Endothelial cell of umbilical vein (primary cell): ENCODE measurements at regions not wholly inside any gene's neighbourhood (a gene's known extent, or its start where the extent isn't known, plus 50 kb on each side); places are given as distances from the start of the nearest gene placed in this dataset.

Source experiments
- BruUV-seq: library from RNA; stranded (reverse); fragments of 400-500 nt; replicated peaks from 2 replicates; lab custom pipeline; 2021; lab: Mats Ljungman, UMichigan
- CTCF ChIA-PET: fragments of 300-600, 350-600 bp; sonication (Branson Sonifier 250); formaldehyde crosslinking; loops from one replicate; lab custom pipeline; 2021; ENCODE audit warnings: antibody characterized with exemption, inconsistent platforms; lab: Charles Lee
- POLR2A ChIA-PET: fragments of 300-600, 350-600 bp; sonication (Branson Sonifier 250); formaldehyde crosslinking; loops from one replicate; lab custom pipeline; 2021; ENCODE audit warnings: antibody characterized with exemption, inconsistent platforms; lab: Charles Lee
- DNase-seq: peaks from one replicate; pipeline ENCODE4 v3.0.0-alpha.2; 2011; ENCODE audit warnings: low read depth, low spot score
- FAIRE-seq: peaks from 2 replicates; lab custom pipeline; 2011; peaks lifted over from hg19 to GRCh38; lab: Jason Lieb, UNC
- H2AFZ ChIP-seq: 2 replicates; pipeline ENCODE4 v1.6.0; 2012; ENCODE audit warnings: low read depth, low read length, control low read depth, inconsistent platforms
- H3K27ac ChIP-seq: 2 replicates; pipeline ENCODE4 v1.5.1; 2011; ENCODE audit warnings: low read depth, mild to moderate bottlenecking, control low read depth, low read length, moderate library complexity; ENCODE audit not compliant: insufficient read depth
- H3K27me3 ChIP-seq, 2 experiments: 2 replicates each; pipeline versions ENCODE4 v1.6.0 to v1.6.1; 2011; ENCODE audit warnings: low read length in 2 of 2, mixed read lengths in 1 of 2; ENCODE audit not compliant: control insufficient read depth in 2 of 2, insufficient read depth in 2 of 2
- H3K36me3 ChIP-seq, 2 experiments: 2 replicates in 1 of 2; 3 replicates in 1 of 2; pipeline ENCODE4 v1.5.1; 2011; ENCODE audit warnings: low read length in 2 of 2, mild to moderate bottlenecking in 1 of 2, moderate library complexity in 1 of 2; ENCODE audit not compliant: control insufficient read depth in 2 of 2, insufficient read depth in 2 of 2; ENCODE audit errors: extremely low read depth in 1 of 2
- H3K4me1 ChIP-seq: 3 replicates; pipeline ENCODE4 v1.5.1; 2011; ENCODE audit warnings: mild to moderate bottlenecking, low read length; ENCODE audit not compliant: control insufficient read depth, insufficient read depth; ENCODE audit errors: extremely low read depth
- H3K4me2 ChIP-seq: 2 replicates; pipeline ENCODE4 v1.6.1; 2011; ENCODE audit warnings: low read length, control low read depth, mixed read lengths; ENCODE audit not compliant: insufficient read depth
- H3K4me3 ChIP-seq, 3 experiments: fragments of 200-600 bp in 1 of 3; sonication (generic), shearing (Covaris generic) in 1 of 3; replicated peaks in 1 of 3; 2 replicates each; pipeline ENCODE4 v1.5.1; 2011 to 2016; ENCODE audit warnings: control low read depth in 3 of 3, low read length in 3 of 3, mild to moderate bottlenecking in 2 of 3, inconsistent platforms in 1 of 3, low read depth in 1 of 3, moderate library complexity in 1 of 3; ENCODE audit not compliant: insufficient read depth in 1 of 3
- H3K79me2 ChIP-seq: 2 replicates; pipeline ENCODE4 v1.6.0; 2012; ENCODE audit warnings: low read length, inconsistent platforms; ENCODE audit not compliant: control insufficient read depth, insufficient read depth
- H3K9ac ChIP-seq: replicated peaks from 2 replicates; pipeline ENCODE3; 2011; ENCODE audit warnings: low read length, control low read depth; ENCODE audit not compliant: insufficient read depth; ENCODE audit errors: extremely low read depth
- H3K9me1 ChIP-seq: replicated peaks from 3 replicates; pipeline ENCODE4 v1.6.0; 2011; ENCODE audit warnings: mild to moderate bottlenecking, low read length; ENCODE audit not compliant: control insufficient read depth, insufficient read depth; ENCODE audit errors: extremely low read depth
- H3K9me3 ChIP-seq: replicated peaks from 2 replicates; pipeline ENCODE4 v1.5.1; 2012; ENCODE audit warnings: low read length, inconsistent platforms; ENCODE audit not compliant: control insufficient read depth, insufficient read depth
- H4K20me1 ChIP-seq: replicated peaks from 2 replicates; pipeline ENCODE3; 2011; ENCODE audit warnings: mild to moderate bottlenecking, low read length; ENCODE audit not compliant: control insufficient read depth, insufficient read depth; ENCODE audit errors: extremely low read depth
- CTCF ChIP-seq, 2 donors: IDR thresholded peaks; 1 replicate in 1 of 2; 2 replicates in 1 of 2; pipeline ENCODE4 v1.5.1; 2011; ENCODE audit warnings: low read length in 2 of 2, mild to moderate bottlenecking in 2 of 2, moderate library complexity in 2 of 2, control low read depth in 1 of 2, inconsistent platforms in 1 of 2, low read depth in 1 of 2; ENCODE audit not compliant: insufficient read depth in 1 of 2; ENCODE audit errors: extremely low read depth in 1 of 2
- EZH2 ChIP-seq: IDR thresholded peaks from 2 replicates; pipeline ENCODE4 v1.6.1; 2012; ENCODE audit warnings: borderline replicate concordance, low read depth, mild to moderate bottlenecking, moderate library complexity, low read length, inconsistent platforms; ENCODE audit not compliant: severe bottlenecking
- FOS ChIP-seq: IDR thresholded peaks from 2 replicates; pipeline ENCODE4 v1.6.1; 2011; ENCODE audit warnings: mild to moderate bottlenecking, low read length, moderate library complexity, borderline replicate concordance; ENCODE audit not compliant: insufficient read depth
- GATA2 ChIP-seq: IDR thresholded peaks from 2 replicates; pipeline ENCODE4 v1.7.0; 2011; ENCODE audit warnings: low read depth, mild to moderate bottlenecking, moderate library complexity, mixed read lengths, low read length; ENCODE audit not compliant: insufficient read length, insufficient read depth
- JUN ChIP-seq: IDR thresholded peaks from 2 replicates; pipeline ENCODE4 v1.6.1; 2011; ENCODE audit warnings: borderline replicate concordance, low read depth; ENCODE audit not compliant: insufficient read length, insufficient read depth
- MAX ChIP-seq: IDR thresholded peaks from 2 replicates; pipeline ENCODE4 v1.6.1; 2011; ENCODE audit not compliant: insufficient read depth, insufficient read length
- MYC ChIP-seq: IDR thresholded peaks from one replicate; pipeline ENCODE4 v1.6.1; 2011; ENCODE audit warnings: mild to moderate bottlenecking, low read depth, low read length
- POLR2A ChIP-seq: IDR thresholded peaks from 2 replicates; pipeline ENCODE4 v1.6.1; 2012; ENCODE audit warnings: low read depth, mild to moderate bottlenecking, control low read depth, low read length
- POLR2AphosphoS5 ChIP-seq: IDR thresholded peaks from 2 replicates; pipeline ENCODE4 v1.6.1; 2012; ENCODE audit warnings: low read depth, mild to moderate bottlenecking, control low read depth, low read length, moderate library complexity; ENCODE audit not compliant: insufficient read depth
- dilution Hi-C: fragments of 300-500 bp; cut with MboI; formaldehyde crosslinking; loops from one replicate; pipeline ENCODE4 v1.15.0; 2019; ENCODE audit warnings: low sequenced_read_pairs; ENCODE audit not compliant: extremely low pct_ligation_motif_present
- intact Hi-C: fragments of 100-400 bp; cut with micrococcal nuclease; formaldehyde crosslinking; loops from one replicate; pipeline ENCODE4 v1.10.0; 2022

- FAIRE-seq: no peak
- no peak for TF ChIP-seq MAX
- no peak for TF ChIP-seq JUN
- no peak for TF ChIP-seq CTCF (IDR thresholded peaks at IDR 0.05; ENCODE audit: extremely low read depth in 1 of 2, insufficient read depth in 1 of 2, low read depth in 1 of 2, low read length in 2 of 2)
- no peak for TF ChIP-seq POLR2AphosphoS5
- TF ChIP-seq GATA2: no peak
- TF ChIP-seq FOS: no peak
- no peak for TF ChIP-seq POLR2A
- no peak for TF ChIP-seq EZH2
- no peak for TF ChIP-seq MYC
- Histone ChIP-seq H3K4me2 (no peak overlapping the region), H3K27ac (no peak overlapping the region), H3K9ac (no peak overlapping the region), H3K9me3 (no peaks in the 10 kb centered on the region), H3K79me2 (no peaks in the 10 kb centered on the region), H3K4me3 (no peak overlapping the region), H3K4me1 (no peaks in the 10 kb centered on the region), H3K9me1 (no peaks in the 10 kb centered on the region), H3K27me3 (peaks cover 7 to 10% of the 10 kb centered on the region in 2 experiments), H4K20me1 (no peaks in the 10 kb centered on the region), H3K36me3 (no peaks in the 10 kb centered on the region), H2AFZ (no peak overlapping the region)
- intact Hi-C loops (no loop called here), dilution Hi-C loops (no loop called here)
- POLR2A ChIA-PET: no interaction called here
- CTCF ChIA-PET: no interaction called here
- no peak for DNase-seq
- BruUV-seq: no TSS peak
Measured at GRCh38 chr11:20289732-20290131, 73.8 kb upstream of the HTATIP2 start.
